ENCODE measurements at regions not wholly inside any gene's neighbourhood (a gene's known extent, or its start where the extent isn't known, plus 50 kb on each side); places are given as distances from the start of the nearest gene placed in this dataset.

- no peaks in the 10 kb centered on the region for H3K27me3 ChIP-seq (replicated peaks; ENCODE audit: insufficient read depth, low read depth, low read length, poor library complexity)
- TF ChIP-seq EZH2 (IDR thresholded peaks at IDR 0.05; ENCODE audit: borderline replicate concordance, low read depth, low read length, poor library complexity, severe bottlenecking): no peak
- TF ChIP-seq CTCF (conservative IDR thresholded peaks at IDR 0.05; ENCODE audit: low read depth, low read length): no peak
- H3K9me3 ChIP-seq (ENCODE audit: low read depth, low read length, poor library complexity, severe bottlenecking): no peaks in the 10 kb centered on the region
- CTCF ChIA-PET: no interaction called here
- no peak overlapping the region for H3K27ac ChIP-seq (ENCODE audit: low read depth, low read length, poor library complexity, severe bottlenecking)
- POLR2A ChIA-PET (ENCODE audit: low non-redundant PET): no interaction called here
- H3K4me3 ChIP-seq (ENCODE audit: low read depth, low read length, poor library complexity, severe bottlenecking): no peak overlapping the region
- H3K4me1 ChIP-seq (ENCODE audit: insufficient read depth, low read length, poor library complexity, severe bottlenecking): no peaks in the 10 kb centered on the region
- no peak for DNase-seq (ENCODE audit: low spot score)
- no TSS peak for BruUV-seq (replicated peaks)
- intact Hi-C loops (cut with micrococcal nuclease; ENCODE audit: unreplicated experiment): no loop called here
- no peaks in the 10 kb centered on the region for H3K36me3 ChIP-seq (ENCODE audit: insufficient read depth, low read length, poor library complexity, severe bottlenecking)
Measured at GRCh38 chr21:36579898-36580297, 100.0 kb upstream of the CLDN14 start.

- no peak overlapping the region for H3K27ac ChIP-seq (ENCODE audit: low read depth, low read length, poor library complexity, severe bottlenecking)
- no peaks in the 10 kb centered on the region for H3K4me1 ChIP-seq (ENCODE audit: insufficient read depth, low read length, poor library complexity, severe bottlenecking)
- ChIA-PET CTCF (interaction anchor here (0.5 kb wide), 1 partner anchor 9 kb away, joined by 6 read pairs; no protein-coding TSS in a partner anchor), POLR2A (ENCODE audit: low non-redundant PET) (no interaction called here)
- no TSS peak for BruUV-seq (replicated peaks)
- no peaks in the 10 kb centered on the region for H3K36me3 ChIP-seq (ENCODE audit: insufficient read depth, low read length, poor library complexity, severe bottlenecking)
- TF ChIP-seq EZH2 (IDR thresholded peaks at IDR 0.05; ENCODE audit: borderline replicate concordance, low read depth, low read length, poor library complexity, severe bottlenecking): no peak
- no peak for TF ChIP-seq CTCF (conservative IDR thresholded peaks at IDR 0.05; ENCODE audit: low read depth, low read length)
- no peak overlapping the region for H3K4me3 ChIP-seq (ENCODE audit: low read depth, low read length, poor library complexity, severe bottlenecking)
- H3K9me3 ChIP-seq (ENCODE audit: low read depth, low read length, poor library complexity, severe bottlenecking): no peaks in the 10 kb centered on the region
- no peaks in the 10 kb centered on the region for H3K27me3 ChIP-seq (replicated peaks; ENCODE audit: insufficient read depth, low read depth, low read length, poor library complexity)
- no peak for DNase-seq (ENCODE audit: low spot score)
- intact Hi-C loops (cut with micrococcal nuclease; ENCODE audit: unreplicated experiment): no loop called here
Measured at GRCh38 chr21:36582271-36582670, 102.3 kb upstream of the CLDN14 start.

- ChIA-PET CTCF (interaction anchor here (0.6 kb wide), 1 partner anchor 1039 kb away, joined by 3 read pairs; no protein-coding TSS in a partner anchor), POLR2A (ENCODE audit: low non-redundant PET) (no interaction called here)
- Histone ChIP-seq H3K27ac (ENCODE audit: low read depth, low read length, poor library complexity, severe bottlenecking) (no peak overlapping the region), H3K36me3 (ENCODE audit: insufficient read depth, low read length, poor library complexity, severe bottlenecking) (no peaks in the 10 kb centered on the region), H3K27me3 (replicated peaks; ENCODE audit: insufficient read depth, low read depth, low read length, poor library complexity) (no peaks in the 10 kb centered on the region), H3K4me1 (ENCODE audit: insufficient read depth, low read length, poor library complexity, severe bottlenecking) (no peaks in the 10 kb centered on the region), H3K4me3 (ENCODE audit: low read depth, low read length, poor library complexity, severe bottlenecking) (no peak overlapping the region), H3K9me3 (ENCODE audit: low read depth, low read length, poor library complexity, severe bottlenecking) (no peaks in the 10 kb centered on the region)
- BruUV-seq (replicated peaks): no TSS peak
- no peak for TF ChIP-seq EZH2 (IDR thresholded peaks at IDR 0.05; ENCODE audit: borderline replicate concordance, low read depth, low read length, poor library complexity, severe bottlenecking)
- TF ChIP-seq CTCF (conservative IDR thresholded peaks at IDR 0.05; ENCODE audit: low read depth, low read length): no peak
- intact Hi-C loops (cut with micrococcal nuclease; ENCODE audit: unreplicated experiment): no loop called here
- no peak for DNase-seq (ENCODE audit: low spot score)
Measured at GRCh38 chr21:36583591-36583990, 103.7 kb upstream of the CLDN14 start.

Measured in A673 (cell line).